GM21825 (cell line): ENCODE measurements at regions not wholly inside any gene's neighbourhood (a gene's known extent, or its start where the extent isn't known, plus 50 kb on each side); places are given as distances from the start of the nearest gene placed in this dataset.

Source experiments
- ATAC-seq: cut with Tn5 transposase; IDR thresholded peaks from one replicate; pipeline ENCODE4 v1.9.1; 2021; ENCODE audit warnings: mild to moderate bottlenecking, moderate library complexity; ENCODE audit not compliant: unreplicated experiment

- no peak for ATAC-seq
Observed at GRCh38 chr3:40976241-40976640, 223.1 kb upstream of the CTNNB1 start.

DNA sequence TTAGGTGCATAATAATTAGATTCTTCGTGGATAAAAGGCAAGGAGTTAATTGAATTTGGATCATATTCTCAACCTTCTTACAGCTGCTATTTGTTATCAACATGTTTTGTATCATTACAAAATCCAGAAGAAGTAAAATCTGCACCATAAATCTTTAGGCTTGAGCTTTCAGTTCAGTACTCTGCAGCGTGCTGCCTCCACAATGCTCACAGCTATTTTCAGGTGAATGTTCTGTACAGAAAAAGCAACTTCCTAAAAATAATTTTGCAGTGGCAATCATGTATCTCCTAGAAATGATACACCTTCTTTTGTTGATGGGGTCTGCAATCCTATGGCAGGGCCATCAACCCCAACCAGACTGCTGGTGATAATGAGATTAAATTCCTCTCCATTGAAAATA, 220.9 kb upstream of the CTNNB1 start:
- ATAC-seq: no peak

- ATAC-seq: no peak
Observed at GRCh38 chr3:40979962-40980361, 219.3 kb upstream of the CTNNB1 start.

DNA sequence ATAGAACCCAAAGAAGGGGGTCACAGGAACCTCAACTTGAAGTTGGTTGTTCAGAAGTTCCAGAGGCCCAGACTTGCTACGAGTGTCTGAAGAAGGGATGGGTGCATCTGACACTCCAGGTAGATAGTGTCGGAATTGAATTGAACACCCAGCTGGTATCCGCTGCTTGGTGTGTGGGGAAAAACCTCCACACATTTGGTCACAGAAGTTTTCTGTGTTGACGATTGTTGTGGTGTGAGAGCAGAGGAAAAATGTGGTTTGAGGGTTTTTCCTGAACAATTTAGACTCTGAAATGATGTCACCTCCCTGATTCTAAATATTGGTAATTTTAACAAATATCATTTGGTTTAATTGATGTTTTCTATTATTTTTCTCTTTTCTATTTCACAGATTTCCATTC, 218.8 kb upstream of the CTNNB1 start:
- ATAC-seq: no peak

DNA sequence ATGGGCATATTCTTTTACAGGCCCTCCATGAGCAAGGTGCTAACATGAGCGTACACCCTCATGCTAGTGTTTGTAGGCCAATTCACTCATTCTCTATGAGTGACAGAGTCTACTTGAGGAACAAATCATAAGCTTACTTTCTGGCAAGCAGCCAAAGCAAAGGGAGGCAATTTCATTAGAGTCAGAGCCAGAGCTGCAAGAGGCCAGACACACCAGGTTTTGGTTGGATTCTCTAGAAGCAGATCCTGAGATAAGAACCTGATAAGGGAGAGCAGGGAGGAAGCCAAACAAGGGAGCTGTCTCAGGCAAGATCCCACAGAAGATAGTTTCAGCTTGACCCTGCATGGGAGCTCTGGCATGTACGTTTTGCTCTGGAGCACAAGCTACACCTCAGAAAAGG, 214.1 kb upstream of the CTNNB1 start:
- ATAC-seq: no peak

GRCh38 chr3:40988468-40988867, 210.8 kb upstream of the CTNNB1 start:
- no peak for ATAC-seq

- ATAC-seq: no peak
Observed at GRCh38 chr3:40989141-40990061, 209.9 kb upstream of the CTNNB1 start.

DNA sequence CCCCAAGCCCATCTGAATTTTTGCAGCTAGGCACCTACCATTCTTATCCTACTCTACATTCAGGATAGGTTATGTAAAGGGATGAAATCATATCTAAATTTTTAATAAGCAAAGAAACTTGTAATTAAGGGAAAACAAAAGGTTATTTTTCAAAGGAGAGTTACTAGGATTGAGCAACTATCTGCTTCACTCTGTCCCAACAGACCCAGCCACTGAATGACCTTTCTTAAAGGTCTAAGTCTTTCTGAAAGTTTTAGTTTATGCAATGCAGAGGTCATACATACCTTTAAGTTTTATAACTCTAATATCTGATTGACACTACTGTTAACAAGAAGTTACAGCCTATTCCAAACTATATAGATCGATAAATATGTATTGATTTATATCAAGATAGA, 209.2 kb upstream of the CTNNB1 start:
- no peak for ATAC-seq

DNA sequence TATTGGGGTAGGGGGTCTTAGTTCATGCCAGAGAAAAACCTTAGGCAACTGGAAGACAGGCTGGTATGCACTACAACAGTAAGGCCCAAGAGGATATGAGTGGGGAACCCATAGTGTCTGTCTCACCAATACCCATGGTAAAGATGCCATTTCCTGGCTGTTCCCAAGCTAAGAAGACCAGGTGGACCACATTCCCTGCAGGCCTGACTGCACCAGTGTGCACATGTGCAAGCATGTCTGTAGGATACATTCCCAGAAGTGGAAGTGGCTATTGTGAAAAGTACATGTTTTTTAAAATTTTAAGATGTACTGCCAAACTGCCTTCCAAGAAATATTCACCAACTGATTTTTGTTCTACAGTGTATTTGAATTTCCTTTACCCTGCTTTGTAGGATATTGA, 207.3 kb upstream of the CTNNB1 start:
- no peak for ATAC-seq

GRCh38 chr3:40994611-40995010, 204.7 kb upstream of the CTNNB1 start:
- ATAC-seq: no peak

GRCh38 chr3:40995271-40995670, 204.0 kb upstream of the CTNNB1 start:
- no peak for ATAC-seq

DNA sequence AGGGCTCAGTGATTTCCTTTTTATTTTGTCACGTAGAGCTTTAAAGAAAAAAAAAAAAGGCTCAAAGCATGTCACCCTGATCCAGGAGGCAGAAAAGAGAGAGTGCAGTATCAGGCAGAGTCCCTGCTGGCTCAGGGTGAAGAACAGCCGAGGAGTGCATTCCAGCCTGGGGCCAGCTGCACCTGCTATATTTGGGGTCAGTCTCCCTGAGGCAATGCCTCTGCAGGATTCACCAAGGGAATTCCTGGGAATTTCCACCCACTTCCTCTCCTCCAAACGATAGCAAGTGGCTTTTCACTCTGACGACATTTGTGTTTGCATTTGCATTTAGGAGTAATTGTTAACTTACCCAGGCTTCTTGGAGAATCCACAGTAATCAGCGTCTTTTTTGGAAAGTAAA, 202.9 kb upstream of the CTNNB1 start:
- no peak for ATAC-seq

GRCh38 chr3:40996827-40997710, 202.2 kb upstream of the CTNNB1 start:
- ATAC-seq: no peak

DNA sequence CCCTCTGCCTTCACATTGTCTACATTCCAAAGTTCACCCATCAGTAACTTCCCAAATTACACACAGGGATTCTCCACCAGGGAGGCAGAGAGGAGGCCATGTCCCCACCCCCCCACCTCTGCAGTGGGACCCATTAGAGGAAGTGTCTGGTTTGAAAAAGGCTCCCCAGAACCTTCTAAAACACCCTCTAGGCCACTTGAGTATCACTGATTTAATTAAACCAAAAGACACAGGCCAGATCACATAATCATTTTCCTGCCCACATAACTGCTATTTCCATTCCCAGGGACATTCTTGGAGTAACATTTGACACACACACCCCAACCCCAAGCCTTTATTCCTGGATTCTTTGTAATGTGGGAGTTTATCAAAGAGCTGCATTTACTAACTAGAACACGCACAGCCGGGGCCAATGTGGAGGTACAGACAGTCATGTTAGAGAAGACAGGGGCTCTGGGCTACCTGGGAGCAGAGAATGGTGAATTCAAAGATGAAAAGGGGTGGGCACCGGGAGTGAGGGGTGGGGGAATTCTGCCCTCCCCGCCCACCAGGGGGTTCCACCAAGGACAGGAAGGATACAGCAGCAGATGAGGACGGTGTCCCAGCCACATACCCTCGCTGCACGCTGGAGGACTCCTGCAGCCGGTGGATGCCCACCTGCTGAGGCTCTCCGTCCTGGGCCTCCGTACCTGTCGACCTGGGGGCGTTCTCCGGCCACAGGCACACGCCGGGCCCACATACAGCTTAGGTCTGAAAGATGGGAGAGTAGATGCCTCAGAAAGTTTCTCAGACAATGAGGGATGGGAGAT, 201.4 kb upstream of the CTNNB1 start:
- ATAC-seq: no peak

GRCh38 chr3:40999682-41000081, 199.6 kb upstream of the CTNNB1 start:
- no peak for ATAC-seq

- no peak for ATAC-seq
Observed at GRCh38 chr3:41000471-41000870, 198.8 kb upstream of the CTNNB1 start.

DNA sequence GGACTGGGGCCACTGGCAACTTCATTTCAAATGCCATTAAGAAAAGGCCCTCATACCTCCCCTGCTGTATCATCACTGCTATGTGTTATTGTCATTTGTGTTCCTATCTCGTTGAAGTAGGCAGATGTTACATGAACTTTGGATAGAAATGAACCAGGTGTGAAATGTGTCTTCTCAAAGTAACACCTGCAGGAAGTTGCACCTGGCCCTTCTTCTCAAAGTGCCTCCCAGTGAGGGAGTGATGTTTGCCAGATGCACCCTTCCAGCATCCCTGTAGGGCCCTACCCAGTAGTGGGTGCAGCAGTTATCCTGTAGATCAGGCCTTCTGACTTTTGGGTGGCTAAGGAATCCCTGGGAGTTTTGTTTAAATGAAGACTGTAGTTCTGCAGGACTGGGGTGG, 197.7 kb upstream of the CTNNB1 start:
- no peak for ATAC-seq

DNA sequence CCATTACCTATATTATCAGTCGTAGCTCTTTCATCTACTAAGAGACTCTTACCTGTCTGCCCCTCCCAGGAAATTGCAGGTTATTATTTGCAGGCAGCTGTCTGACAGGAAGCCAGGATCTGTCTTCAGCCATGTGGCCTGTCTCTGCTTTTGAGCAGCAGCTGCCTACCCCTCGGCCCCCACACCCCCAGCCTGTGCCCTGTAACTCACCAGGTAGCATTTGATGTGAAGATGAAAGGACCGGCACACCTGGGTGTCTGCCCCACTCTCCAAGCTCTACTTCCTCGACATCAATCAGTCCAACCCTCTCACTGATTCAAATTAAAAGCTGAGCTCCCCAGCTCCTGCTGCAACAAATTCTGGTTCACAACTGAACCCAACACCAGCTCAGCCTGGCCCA, 197.2 kb upstream of the CTNNB1 start:
- no peak for ATAC-seq

GRCh38 chr3:41007399-41007798, 191.9 kb upstream of the CTNNB1 start:
- ATAC-seq: no peak

GRCh38 chr3:41011854-41012253, 187.5 kb upstream of the CTNNB1 start:
- ATAC-seq: no peak

DNA sequence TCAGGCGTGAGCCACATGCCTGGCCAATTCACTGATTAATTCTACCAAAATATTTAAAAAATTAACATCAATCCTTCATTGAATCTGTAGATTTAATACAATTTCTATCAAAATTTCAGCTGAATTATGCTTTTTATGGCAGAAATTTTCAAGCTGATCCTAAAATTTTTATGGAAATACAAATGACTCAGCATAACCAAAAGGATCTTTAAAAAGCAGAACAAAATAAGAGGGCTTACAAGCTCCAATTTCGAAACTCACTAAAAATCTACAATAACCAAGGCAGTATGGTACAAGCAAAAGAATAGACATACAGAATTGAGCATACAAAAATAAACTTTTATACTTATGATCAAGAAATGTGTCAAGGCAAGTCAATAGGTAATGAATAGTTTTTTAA, 180.4 kb upstream of the CTNNB1 start:
- no peak for ATAC-seq
